ENCODE measurements at regions not wholly inside any gene's neighbourhood (a gene's known extent, or its start where the extent isn't known, plus 50 kb on each side); places are given as distances from the start of the nearest gene placed in this dataset.
"Not testable (repeated sequence)": the region's sequence is repeated elsewhere in the genome, so short reads cannot be mapped to it uniquely, and the experiment has no call there.

DNA sequence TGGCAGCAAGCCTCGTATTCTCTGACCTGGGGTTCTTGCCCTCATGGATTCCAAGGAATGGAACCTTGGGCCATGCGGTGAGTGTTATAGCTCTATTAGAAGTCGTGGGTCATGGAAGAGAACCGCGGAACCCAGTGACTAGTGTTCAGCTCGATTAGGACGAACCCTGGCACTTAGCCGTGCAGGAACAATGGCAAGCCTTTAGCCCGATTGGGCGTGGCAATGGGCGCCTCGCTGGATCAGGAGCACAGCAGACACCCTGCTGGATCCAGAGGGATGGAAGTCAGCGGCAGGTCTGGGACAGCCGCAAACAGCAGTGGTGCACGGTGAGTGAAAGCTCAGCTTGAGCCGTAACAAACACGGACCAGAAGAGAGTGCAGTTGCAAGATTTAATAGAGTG lies 1053.9 kb upstream of the SLIT2 start:
- TF ChIP-seq, protein P1, sequence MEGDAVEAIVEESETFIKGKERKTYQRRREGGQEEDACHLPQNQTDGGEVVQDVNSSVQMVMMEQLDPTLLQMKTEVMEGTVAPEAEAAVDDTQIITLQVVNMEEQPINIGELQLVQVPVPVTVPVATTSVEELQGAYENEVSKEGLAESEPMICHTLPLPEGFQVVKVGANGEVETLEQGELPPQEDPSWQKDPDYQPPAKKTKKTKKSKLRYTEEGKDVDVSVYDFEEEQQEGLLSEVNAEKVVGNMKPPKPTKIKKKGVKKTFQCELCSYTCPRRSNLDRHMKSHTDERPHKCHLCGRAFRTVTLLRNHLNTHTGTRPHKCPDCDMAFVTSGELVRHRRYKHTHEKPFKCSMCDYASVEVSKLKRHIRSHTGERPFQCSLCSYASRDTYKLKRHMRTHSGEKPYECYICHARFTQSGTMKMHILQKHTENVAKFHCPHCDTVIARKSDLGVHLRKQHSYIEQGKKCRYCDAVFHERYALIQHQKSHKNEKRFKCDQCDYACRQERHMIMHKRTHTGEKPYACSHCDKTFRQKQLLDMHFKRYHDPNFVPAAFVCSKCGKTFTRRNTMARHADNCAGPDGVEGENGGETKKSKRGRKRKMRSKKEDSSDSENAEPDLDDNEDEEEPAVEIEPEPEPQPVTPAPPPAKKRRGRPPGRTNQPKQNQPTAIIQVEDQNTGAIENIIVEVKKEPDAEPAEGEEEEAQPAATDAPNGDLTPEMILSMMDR (IDR thresholded peaks at IDR 0.05; ENCODE audit: extremely low read depth in 1 of 2, insufficient read depth in 1 of 2, low read depth in 1 of 2, low read length in 2 of 2), result not testable (repeated sequence)
- not testable (repeated sequence) for TF ChIP-seq POLR2A (IDR thresholded peaks at IDR 0.05; ENCODE audit: low read depth, low read length); POLR2AphosphoS5 (IDR thresholded peaks at IDR 0.05; ENCODE audit: insufficient read depth, low read depth, low read length); GATA2 (IDR thresholded peaks at IDR 0.05; ENCODE audit: insufficient read depth, insufficient read length, low read depth, low read length); JUN (IDR thresholded peaks at IDR 0.05; ENCODE audit: borderline replicate concordance, insufficient read depth, insufficient read length, low read depth)

All from endothelial cell of umbilical vein (primary cell).